SIG-M5 treated with dmso at 0.1 percent for 504 hours (cell line): ENCODE measurements at regions not wholly inside any gene's neighbourhood (a gene's known extent, or its start where the extent isn't known, plus 50 kb on each side); places are given as distances from the start of the nearest gene placed in this dataset.

Experiments
- DNase-seq: peaks from one replicate; lab custom pipeline; 2025; ENCODE audit not compliant: unreplicated experiment; lab: John Stamatoyannopoulos, UW

DNA sequence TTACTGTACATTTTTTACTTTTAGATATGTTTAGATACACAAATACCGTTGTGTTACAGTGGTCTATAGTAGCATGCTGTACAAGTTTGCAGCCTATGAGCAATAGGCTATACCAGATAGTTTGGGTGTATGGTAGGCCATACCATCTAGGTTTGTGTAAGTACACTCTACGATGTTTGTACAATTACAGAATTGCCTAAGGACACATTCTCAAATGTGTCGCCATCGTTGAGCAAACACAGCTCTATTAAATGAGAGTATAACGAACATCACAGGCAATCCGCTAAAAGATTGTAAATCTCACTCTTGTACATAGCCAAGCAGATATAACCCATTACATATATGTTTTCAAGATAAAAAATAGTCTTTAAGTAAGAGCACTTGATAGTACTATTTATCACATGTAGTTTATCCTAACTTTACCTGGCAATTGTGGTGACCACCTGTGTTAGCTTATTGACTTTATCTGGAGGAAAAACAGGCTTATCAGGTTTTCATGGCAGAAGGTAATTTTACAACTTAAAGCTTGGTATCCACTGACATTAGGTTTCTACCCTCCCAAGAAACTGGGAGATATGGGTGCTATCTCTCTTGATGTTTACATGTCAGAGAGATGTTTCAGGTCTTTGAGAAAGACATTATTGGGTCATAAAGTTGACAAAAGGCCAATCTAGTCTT, 898.7 kb downstream of the NSUN3 start:
- peak; percentile 5 for DNase-seq

DNA sequence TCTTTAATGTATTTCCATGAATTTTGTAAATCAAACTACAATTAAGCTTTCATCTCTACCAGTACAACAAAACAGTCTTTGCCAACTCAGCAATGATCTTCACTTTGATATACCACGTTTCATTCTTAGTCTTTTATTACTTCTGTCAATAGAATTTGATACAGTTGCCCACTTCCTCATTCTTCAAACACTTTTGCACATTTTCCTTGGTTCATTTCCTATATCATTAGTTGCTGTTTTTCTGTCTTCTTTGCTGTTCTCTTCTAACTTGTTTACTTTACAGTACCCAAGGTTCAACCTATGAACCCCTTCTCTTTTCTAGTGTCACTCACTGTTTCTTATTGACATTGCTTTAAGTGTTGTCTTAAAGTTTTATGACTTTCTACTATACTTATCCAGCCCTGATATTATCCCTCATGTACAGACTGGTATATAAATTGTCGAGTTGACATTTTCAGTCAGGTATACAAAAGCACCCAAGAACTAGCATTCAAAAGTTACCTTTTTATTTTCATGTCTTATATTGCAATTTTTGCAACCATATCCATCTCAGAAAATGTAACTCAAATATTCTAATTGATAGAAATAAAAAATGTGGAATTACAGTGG, 903.1 kb downstream of the NSUN3 start:
- peak; percentile 9 for DNase-seq

DNA sequence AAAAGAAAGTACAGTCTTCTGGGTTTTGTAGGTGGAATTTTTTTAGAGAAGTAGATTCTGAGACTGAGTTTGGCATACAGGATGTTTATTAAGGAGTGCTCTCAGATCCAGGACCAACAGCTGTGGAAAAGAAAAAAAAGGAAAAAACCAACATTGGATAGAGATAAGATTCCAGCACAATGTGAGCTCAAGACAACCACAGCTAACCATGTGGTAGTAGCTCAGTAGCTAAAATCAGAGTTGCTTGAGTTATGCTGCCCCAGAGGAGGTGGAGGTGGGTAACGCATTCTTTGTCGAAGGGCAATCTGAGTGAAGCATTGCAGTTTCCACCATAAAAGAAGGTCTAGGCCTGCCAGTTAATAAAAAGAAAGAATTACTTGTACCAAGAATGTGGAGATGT, 904.3 kb downstream of the NSUN3 start:
- no peak for DNase-seq

DNA sequence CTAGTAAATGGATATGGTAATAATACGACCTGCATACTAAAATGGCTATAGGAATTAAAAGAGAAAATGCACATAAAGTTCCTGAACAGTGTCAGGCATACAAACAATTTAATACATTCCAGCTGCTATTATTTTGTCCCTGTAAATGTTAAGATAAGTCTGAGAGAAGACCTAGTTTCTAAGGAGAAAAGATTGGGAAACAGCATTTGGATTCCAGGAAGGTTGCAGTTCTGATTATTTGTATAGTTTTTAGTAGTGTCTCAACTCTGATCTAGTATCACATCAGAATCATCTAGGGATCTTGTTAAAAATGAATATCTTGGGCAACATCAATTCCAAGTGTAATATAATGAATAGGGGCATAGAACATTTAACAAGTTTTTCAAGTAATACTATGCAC, 905.7 kb downstream of the NSUN3 start:
- DNase-seq, result no peak

DNA sequence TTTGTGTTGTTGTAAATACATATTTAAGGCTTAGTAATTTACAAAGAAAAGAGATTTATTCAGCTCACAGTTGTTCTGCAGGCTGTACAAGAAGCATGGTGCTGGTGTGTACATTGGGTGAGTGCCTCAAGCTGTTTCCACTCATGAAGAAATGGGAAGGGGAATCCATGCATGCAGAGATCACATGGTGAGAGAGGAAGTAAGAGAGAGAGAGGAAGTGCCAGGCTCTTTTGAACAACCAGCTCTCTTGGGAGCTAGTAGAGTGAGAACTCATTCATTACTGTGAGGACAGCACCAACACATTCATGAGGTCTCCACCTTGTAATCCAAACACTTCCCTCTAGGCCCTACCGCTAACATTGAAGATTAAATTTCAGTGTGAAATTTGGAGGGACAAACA, 909.2 kb downstream of the NSUN3 start:
- DNase-seq, result no peak

DNA sequence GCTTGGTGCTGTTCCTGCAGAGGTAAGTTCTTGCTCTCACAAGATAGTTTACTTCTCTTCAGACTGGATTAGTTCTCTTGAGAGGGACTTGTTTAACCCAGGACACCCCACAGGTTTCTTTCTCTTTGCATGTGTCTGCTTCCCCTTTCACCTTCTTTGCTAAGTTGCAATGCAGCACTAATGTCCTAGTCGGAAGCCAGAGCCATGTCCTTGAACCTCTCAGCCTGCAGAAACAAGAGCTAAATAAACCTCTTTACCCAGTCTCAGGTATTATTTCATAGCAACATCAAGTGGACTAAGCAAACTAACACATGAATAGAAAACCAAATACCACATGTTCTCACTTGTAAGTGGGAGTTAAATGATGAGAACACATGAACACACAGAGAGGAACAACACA, 915.2 kb downstream of the NSUN3 start:
- no peak for DNase-seq

DNA sequence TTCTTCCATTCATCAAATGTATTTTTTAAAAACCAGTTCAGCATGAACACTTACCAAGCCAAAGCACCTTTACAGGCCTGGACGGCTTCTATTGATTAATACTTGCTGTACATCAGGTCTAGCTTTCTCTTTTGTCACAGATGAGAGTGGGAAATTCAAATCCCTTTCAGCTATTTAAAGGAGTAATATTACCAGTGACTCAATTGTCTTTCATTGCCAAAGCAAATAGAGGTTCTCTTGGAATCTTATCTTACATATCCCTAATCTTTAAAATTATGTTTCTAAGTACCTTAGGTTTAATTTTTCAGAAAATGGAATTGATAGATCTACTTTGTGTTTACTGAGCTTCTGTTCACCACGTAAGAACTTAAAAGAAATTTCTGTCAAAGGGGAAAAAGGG, 922.9 kb downstream of the NSUN3 start:
- no peak for DNase-seq

DNA sequence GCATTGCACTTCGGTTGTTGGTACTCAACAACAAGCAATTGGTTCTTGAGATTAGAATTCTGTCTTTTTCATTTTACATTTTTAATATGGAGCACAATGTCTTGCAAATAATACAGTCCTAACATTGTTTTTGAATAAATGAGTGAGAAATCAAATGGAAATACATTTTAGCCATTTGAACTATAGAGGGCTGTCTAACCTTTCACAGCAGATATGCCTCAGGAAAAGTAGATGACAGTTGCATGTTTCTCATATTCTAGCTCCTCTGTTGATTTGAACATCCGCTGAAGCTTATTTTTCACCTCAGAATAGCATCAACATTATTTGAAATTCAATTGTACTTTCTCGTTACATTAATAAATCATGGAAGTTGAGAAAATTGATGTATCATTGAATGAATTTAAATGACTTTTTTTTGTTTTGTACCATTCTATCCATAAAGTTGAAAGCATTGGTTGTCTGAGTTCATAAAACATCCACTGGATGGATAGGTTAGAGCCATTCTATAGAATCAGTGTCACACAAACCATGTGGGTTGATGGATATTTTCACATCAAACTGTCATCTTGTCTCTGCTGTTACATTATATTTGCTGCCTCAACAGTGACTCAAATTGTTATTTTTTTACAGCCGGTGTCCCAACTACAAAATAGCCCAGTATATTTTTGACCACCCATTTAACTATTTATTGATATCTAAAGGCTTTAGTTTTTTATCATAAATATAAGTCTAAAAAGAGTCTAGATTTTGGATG, 928.3 kb downstream of the NSUN3 start:
- no peak for DNase-seq

DNA sequence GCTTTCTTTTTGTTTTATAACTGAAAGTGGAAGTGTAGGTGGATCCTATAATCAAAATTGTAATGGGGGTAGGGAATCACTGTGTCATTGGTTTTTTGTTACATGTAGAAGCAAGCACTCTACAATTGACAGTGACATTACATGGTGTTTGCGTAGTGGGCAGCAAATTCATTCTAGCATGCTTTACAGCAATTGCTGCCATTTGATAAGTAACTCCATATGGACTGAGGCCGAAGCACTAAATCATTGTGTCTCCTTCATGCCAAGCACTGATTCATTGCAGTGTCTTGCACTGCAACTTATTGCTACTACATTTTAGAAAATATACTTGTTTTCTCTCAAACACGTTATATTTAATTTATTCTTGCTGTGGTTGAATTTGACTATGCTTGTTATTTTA, 933.9 kb downstream of the NSUN3 start:
- DNase-seq, result no peak

DNA sequence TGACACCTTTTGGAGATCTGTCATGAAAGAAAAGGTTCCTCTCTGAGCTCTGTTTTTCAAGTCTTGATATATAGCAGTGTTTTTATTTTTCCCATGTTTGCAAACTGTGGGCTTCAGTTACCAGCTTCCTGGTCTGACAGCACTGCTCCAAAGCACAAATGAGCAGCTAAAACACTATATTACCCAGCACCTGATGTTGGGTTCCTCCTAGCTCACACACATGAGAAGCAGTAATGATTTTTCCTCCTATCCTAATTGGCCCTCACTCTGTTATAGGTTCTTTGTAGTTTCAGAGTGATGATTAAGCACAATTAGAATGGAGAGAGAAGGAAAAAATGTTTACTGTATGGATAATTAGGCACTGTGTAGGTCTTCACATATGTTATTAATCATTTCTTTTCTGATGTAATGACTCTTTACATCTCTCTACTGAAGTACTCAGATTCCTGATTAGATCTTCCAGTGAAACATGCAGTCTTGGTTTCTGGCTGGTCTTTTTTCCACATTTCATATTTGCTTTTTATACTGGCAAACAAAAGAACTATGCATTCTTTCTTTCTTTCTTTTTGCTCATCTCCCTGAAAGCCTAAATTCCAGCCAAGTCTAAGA, 939.7 kb downstream of the NSUN3 start:
- no peak for DNase-seq

DNA sequence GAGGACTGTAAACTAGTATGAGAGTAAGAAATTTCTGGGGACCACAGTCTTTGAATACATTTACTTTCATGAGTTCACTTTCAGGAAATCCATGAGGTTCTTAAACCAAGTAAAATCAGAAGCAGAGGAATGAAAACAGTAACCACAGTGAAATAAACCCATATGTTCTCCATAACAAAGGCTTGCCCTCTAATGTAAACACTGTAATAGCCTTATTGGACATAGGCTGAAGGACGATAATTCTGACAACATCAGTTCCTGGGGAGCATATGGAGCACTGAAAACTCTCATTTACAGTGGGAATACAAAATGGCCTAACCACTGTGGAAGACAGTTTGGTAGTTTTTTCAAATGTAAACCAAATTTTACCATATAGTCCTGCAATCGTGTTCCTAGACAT, 965.8 kb downstream of the NSUN3 start:
- no peak for DNase-seq

DNA sequence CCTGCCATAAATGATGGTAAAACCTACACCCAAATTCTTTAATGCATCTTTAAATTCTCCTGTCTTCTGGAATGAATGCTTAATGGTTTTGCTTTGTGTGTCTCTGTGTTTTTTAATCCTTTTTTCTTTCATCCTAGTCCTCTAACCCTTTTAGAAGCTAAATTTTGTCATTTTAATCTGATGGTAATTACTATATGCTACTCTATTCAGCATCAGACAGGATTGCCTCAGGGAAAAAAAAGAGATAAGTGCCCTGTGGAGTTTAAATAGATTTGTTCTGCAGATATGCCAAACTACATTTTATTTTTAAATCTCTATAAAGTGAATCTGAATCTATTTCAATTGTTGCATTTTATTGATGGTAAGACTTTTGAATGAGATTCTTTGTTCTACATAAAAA, 966.8 kb downstream of the NSUN3 start:
- DNase-seq, result no peak

DNA sequence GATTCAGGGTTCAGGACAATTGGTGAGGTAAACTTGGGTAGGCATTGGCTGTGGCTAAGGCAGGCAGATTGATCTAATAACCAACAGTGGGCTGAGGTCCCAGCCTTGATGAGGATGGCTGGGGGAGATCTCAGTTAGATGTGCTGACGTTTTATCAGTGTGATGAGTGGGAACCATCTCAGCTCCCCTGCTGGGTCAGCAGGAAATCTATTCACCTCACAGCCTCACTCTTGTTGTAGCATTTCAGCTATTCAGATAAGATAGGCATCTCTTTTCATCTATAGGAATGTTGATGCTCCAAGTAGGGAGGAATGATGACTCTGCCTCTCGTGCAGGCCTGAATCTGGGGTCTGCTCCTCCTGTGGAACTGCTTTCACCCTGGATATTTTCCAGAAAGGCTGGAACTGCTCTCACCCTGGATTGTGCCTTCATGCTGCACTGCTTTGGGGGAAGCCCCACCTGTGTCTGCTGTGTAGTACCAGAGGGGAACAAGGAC, 973.7 kb downstream of the NSUN3 start:
- no peak for DNase-seq

DNA sequence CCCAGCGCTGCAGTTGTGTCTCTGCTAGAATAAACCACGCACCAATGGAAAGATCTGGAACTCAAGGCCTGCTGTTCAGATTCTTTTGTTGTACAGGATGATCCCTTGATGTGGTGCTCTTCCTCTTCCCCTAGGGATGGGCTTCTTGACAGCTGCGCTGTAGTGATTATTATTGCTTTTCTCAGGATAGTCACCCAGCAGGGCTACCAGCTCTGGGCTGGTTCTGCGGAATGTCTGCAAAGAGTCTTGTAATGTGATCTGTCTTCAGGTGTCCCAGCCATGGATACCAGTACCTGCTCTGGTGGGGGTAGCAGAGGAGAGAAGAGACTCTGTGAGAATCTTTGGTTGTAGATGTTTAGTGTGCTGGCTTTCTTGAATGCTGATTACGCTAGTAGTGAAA, 974.2 kb downstream of the NSUN3 start:
- DNase-seq, result no peak

DNA sequence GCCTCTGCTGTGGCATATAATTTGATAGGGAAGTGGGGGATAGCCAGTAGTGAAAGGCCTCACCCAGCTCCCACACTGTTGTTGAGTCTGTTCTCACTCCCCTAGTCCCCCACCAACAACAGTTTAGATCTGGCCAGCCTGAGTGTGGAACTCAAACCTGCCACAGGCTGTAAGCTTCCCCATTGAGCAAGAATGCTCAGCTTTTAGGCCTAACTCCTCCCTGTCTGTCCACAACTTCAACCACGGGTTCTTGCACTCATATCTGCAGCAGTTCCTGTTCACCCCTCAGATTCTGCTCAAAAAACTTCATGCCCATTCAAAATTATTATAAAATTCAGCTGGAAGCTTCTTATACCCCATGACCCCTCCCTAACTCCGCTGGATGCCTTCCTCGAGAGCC, 975.1 kb downstream of the NSUN3 start:
- no peak for DNase-seq

DNA sequence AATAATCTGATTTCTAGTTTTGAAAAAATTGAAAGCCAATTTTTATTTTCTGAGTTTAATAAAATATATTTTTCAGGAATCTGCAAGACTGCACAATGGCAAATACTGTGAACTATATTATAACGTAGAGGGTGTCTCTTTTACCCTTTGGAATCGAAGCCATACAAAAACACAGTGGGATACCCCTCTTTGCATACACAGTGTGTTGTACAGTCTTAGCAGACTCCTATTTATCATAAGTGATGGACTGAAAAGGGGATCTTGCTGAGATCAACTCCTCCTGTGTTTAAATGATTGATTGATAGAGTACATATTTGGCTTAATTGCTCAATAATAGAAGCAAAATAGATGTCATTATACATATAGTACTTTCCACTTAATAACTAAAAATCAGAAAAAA, 981.2 kb downstream of the NSUN3 start:
- no peak for DNase-seq

DNA sequence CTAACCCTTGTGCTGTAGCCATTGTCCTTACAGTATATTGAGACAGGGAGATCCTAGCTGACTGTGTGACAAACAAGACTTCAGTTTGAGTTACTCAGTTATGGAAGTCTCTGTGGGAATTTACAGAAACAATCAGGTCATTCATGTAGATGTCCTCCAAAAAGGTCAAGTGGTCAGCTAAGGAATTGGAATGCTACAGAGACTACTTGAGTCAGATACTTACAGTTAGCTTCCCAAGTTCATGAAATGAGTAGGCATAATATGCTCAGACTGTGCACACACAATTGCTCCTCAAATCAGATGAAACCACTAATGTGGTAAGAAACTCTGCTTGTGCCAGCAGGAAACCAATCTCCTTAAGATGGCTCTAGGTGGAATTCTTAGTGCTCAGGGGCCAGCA, 985.7 kb downstream of the NSUN3 start:
- no peak for DNase-seq

DNA sequence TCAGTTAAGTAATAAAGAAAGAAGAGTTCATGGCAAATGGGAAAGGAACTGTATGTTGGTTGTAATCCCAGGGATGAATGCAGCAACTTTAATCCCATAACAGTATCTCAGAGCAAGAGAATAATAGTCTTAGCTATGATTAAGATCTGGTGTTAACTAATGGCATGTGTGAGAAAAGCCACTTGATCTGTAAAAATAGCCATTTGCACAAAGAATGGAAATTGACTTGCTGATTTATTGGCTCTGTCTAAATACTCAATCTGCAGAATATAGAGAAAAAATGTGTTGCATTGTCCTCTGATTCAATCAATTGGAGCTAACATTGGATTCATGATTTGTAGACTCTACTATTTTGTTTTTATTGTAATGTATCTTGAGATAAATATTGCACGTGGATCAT, 987.0 kb downstream of the NSUN3 start:
- no peak for DNase-seq

DNA sequence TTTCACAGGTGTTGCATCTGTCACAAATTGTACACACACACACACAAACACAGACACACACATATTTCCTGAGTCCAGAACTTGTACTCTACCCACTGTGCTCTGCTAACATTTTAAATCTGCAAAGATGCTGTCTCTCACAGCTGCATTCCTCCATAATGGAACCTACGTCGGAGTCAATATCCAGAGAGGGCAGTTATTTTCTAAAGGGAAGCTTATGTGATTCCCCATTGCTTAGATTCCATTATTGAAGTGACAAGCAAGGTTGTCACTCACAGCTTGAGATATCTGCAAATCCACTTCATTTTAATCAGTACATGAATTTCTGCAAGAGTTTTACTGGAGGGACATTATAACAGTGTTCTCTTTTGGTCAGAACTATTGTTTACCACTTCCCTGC, 992.4 kb downstream of the NSUN3 start:
- DNase-seq, result no peak

DNA sequence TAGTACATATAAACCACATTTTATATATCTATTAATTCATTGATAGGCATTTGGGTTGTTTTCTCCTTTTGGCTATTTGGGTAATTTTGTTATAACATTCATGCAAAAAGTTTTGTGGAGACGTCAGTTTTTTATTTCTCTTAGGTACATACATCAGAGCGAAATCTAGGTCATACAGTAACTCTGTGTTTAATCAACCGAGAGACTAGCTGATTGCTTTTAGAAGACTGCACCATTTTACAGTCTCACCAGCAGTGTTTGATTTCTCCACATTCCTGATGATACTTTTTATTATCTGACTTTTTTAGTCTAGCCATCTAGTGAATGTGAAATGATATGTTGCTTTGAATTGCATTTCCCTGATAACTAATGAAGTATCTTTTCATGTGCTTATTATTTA, 1019.3 kb downstream of the NSUN3 start:
- DNase-seq, result no peak

DNA sequence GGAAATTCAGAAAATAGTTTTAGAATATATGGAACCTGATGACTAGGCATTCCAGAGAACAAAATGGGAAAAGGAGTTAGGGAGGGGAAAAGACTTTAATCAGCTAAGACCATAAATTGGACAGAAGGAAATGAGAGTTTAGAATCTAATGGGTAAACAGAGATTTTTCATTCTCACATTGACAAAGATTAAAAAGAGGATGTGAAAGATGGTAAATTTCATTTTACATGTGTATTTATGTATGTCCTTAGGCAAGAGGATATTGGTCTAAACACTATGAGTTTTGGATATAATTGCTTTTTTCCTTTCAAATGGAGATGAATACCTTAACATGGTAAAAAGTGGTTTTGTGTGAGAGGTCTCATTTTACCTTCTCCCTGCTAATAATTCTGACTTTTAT, 1021.9 kb downstream of the NSUN3 start:
- no peak for DNase-seq

DNA sequence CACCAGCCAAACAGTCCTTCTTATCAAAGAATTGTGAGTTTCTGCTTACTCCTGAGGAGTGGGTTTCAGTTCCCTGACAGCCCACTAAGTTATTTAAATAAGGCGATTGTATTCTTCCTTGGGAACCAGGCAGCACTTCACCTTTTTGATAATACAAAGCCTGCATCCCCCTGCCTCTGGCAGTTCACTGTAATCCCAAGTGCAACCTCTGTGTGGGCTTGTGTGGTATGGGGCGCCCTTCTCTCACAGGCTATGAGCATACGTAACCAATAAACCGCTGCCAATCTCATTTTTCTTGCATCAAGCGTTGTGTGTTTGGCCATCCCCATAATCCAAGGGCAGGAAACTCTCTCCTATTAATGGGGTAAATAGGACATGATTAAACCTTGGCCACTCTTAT, 1025.6 kb downstream of the NSUN3 start:
- DNase-seq, result no peak
